WTC11 (cell line): ENCODE measurements at regions not wholly inside any gene's neighbourhood (a gene's known extent, or its start where the extent isn't known, plus 50 kb on each side); places are given as distances from the start of the nearest gene placed in this dataset.

Source experiments
- FOXJ3 ChIP-seq: sonication (generic); formaldehyde crosslinking; IDR thresholded peaks from 2 replicates; pipeline ENCODE4 v1.9.0; 2021; ENCODE audit warnings: missing genetic modification reagents, mild to moderate bottlenecking, borderline replicate concordance
- FOXK1 ChIP-seq: sonication (generic); formaldehyde crosslinking; IDR thresholded peaks from 2 replicates; pipeline ENCODE4 v1.8.0; 2022; ENCODE audit warnings: mild to moderate bottlenecking, moderate library complexity, missing genetic modification reagents
- JUN ChIP-seq: sonication (generic); formaldehyde crosslinking; IDR thresholded peaks from 2 replicates; pipeline ENCODE4 v1.8.0; 2023; ENCODE audit warnings: mild to moderate bottlenecking, missing genetic modification reagents
- MYBL2 ChIP-seq: sonication (generic); formaldehyde crosslinking; IDR thresholded peaks from 2 replicates; pipeline ENCODE4 v1.8.1; 2023; ENCODE audit warnings: mild to moderate bottlenecking, moderate library complexity, missing genetic modification reagents
- SMAD4 ChIP-seq: sonication (generic); formaldehyde crosslinking; IDR thresholded peaks from 2 replicates; pipeline ENCODE4 v1.8.0; 2022; ENCODE audit warnings: mild to moderate bottlenecking, missing genetic modification reagents
- TCF7 ChIP-seq: sonication (generic); formaldehyde crosslinking; IDR thresholded peaks from 2 replicates; pipeline ENCODE4 v1.8.0; 2022; ENCODE audit warnings: mild to moderate bottlenecking, low read depth, missing genetic modification reagents, moderate library complexity
- ZBTB21 ChIP-seq: sonication (generic); formaldehyde crosslinking; IDR thresholded peaks from 2 replicates; pipeline ENCODE4 v1.8.1; 2023; ENCODE audit warnings: mild to moderate bottlenecking, missing genetic modification reagents, borderline replicate concordance
- TF ChIP-seq, protein P1 (sequence below): sonication (generic); formaldehyde crosslinking; IDR thresholded peaks from 2 replicates; pipeline ENCODE4 v1.8.0; 2022; ENCODE audit warnings: mild to moderate bottlenecking, missing genetic modification reagents
- TF ChIP-seq, protein P2 (sequence below): fragments of 200-600 bp; IDR thresholded peaks from 2 replicates; pipeline ENCODE4 v1.8.0; 2022; ENCODE audit warnings: antibody characterized with exemption
- TF ChIP-seq, protein P3 (sequence below): sonication (generic); formaldehyde crosslinking; IDR thresholded peaks from 2 replicates; pipeline ENCODE4 v1.8.1; 2022; ENCODE audit warnings: low read depth, mild to moderate bottlenecking, moderate library complexity, missing genetic modification reagents, borderline replicate concordance
- TF ChIP-seq, protein P4 (sequence below): sonication (generic); formaldehyde crosslinking; IDR thresholded peaks from 2 replicates; pipeline ENCODE4 v1.8.0; 2022; ENCODE audit warnings: mild to moderate bottlenecking, missing genetic modification reagents
- TF ChIP-seq, protein P5 (sequence below): sonication (generic); formaldehyde crosslinking; IDR thresholded peaks from 2 replicates; pipeline ENCODE4 v1.8.0; 2022; ENCODE audit warnings: missing genetic modification reagents

DNA sequence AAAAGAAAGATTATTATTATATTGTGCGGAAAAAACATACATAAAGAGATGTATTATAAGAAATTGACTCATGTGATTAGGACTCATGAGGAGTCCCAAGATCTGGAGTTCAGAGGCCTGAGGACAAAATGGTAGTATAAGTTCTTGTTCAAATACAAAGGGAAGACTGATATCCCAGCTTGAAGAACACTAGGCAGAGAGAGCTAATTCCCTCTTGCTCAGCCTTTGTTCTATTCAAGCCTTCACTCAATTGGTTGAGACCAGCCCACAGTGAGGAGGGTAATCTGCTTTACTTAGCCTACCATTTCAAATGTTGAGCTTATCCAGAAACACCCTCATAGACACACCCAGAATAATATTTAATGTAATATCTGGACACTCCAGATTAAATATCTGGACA is 1683.8 kb downstream of the REEP3 start:
- TF ChIP-seq, protein P1, sequence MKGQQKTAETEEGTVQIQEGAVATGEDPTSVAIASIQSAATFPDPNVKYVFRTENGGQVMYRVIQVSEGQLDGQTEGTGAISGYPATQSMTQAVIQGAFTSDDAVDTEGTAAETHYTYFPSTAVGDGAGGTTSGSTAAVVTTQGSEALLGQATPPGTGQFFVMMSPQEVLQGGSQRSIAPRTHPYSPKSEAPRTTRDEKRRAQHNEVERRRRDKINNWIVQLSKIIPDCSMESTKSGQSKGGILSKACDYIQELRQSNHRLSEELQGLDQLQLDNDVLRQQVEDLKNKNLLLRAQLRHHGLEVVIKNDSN = no peak
- TF ChIP-seq JUN (CRISPR knock-in tag) (no peak), ZBTB21 (CRISPR knock-in tag) (no peak), TCF7 (no peak), MYBL2 (no peak), FOXK1 (CRISPR knock-in tag) (no peak), SMAD4 (no peak), FOXJ3 (CRISPR knock-in tag) (no peak)
- TF ChIP-seq, protein P2, sequence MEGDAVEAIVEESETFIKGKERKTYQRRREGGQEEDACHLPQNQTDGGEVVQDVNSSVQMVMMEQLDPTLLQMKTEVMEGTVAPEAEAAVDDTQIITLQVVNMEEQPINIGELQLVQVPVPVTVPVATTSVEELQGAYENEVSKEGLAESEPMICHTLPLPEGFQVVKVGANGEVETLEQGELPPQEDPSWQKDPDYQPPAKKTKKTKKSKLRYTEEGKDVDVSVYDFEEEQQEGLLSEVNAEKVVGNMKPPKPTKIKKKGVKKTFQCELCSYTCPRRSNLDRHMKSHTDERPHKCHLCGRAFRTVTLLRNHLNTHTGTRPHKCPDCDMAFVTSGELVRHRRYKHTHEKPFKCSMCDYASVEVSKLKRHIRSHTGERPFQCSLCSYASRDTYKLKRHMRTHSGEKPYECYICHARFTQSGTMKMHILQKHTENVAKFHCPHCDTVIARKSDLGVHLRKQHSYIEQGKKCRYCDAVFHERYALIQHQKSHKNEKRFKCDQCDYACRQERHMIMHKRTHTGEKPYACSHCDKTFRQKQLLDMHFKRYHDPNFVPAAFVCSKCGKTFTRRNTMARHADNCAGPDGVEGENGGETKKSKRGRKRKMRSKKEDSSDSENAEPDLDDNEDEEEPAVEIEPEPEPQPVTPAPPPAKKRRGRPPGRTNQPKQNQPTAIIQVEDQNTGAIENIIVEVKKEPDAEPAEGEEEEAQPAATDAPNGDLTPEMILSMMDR = no peak
- TF ChIP-seq, protein P3, sequence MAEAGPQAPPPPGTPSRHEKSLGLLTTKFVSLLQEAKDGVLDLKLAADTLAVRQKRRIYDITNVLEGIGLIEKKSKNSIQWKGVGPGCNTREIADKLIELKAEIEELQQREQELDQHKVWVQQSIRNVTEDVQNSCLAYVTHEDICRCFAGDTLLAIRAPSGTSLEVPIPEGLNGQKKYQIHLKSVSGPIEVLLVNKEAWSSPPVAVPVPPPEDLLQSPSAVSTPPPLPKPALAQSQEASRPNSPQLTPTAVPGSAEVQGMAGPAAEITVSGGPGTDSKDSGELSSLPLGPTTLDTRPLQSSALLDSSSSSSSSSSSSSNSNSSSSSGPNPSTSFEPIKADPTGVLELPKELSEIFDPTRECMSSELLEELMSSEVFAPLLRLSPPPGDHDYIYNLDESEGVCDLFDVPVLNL (CRISPR knock-in tag) = no peak
- TF ChIP-seq, protein P4, sequence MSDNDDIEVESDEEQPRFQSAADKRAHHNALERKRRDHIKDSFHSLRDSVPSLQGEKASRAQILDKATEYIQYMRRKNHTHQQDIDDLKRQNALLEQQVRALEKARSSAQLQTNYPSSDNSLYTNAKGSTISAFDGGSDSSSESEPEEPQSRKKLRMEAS (CRISPR knock-in tag) = no peak
- TF ChIP-seq, protein P5, sequence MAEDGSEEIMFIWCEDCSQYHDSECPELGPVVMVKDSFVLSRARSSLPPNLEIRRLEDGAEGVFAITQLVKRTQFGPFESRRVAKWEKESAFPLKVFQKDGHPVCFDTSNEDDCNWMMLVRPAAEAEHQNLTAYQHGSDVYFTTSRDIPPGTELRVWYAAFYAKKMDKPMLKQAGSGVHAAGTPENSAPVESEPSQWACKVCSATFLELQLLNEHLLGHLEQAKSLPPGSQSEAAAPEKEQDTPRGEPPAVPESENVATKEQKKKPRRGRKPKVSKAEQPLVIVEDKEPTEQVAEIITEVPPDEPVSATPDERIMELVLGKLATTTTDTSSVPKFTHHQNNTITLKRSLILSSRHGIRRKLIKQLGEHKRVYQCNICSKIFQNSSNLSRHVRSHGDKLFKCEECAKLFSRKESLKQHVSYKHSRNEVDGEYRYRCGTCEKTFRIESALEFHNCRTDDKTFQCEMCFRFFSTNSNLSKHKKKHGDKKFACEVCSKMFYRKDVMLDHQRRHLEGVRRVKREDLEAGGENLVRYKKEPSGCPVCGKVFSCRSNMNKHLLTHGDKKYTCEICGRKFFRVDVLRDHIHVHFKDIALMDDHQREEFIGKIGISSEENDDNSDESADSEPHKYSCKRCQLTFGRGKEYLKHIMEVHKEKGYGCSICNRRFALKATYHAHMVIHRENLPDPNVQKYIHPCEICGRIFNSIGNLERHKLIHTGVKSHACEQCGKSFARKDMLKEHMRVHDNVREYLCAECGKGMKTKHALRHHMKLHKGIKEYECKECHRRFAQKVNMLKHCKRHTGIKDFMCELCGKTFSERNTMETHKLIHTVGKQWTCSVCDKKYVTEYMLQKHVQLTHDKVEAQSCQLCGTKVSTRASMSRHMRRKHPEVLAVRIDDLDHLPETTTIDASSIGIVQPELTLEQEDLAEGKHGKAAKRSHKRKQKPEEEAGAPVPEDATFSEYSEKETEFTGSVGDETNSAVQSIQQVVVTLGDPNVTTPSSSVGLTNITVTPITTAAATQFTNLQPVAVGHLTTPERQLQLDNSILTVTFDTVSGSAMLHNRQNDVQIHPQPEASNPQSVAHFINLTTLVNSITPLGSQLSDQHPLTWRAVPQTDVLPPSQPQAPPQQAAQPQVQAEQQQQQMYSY = no peak
